C4-2B (cell line): ENCODE measurements at regions not wholly inside any gene's neighbourhood (a gene's known extent, or its start where the extent isn't known, plus 50 kb on each side); places are given as distances from the start of the nearest gene placed in this dataset.

Source experiments
- H3K27ac ChIP-seq: fragments of 450-650 bp; 2 replicates; pipeline ENCODE4 v1.5.1; 2017
- CTCF ChIP-seq: fragments of 450-650 bp; conservative IDR thresholded peaks from 2 replicates; pipeline ENCODE4 v1.5.1; 2017; ENCODE audit warnings: mild to moderate bottlenecking
- ZFX ChIP-seq: fragments of 450-650 bp; IDR thresholded peaks from 2 replicates; pipeline ENCODE4 v1.6.1; 2017

- H3K27ac ChIP-seq, result no peak overlapping the region
- TF ChIP-seq CTCF, result no peak
- TF ChIP-seq ZFX, result no peak
These were observed 937.1 kb downstream of the TSN start for GRCh38 chr2:122692400-122693083.

GRCh38 chr2:122697415-122697814 is 942.0 kb downstream of the TSN start:
- TF ChIP-seq CTCF, result no peak
- TF ChIP-seq ZFX, result no peak
- no peak overlapping the region for H3K27ac ChIP-seq

- H3K27ac ChIP-seq, result no peak overlapping the region
- TF ChIP-seq CTCF (no peak), ZFX (no peak)
These were observed 948.2 kb downstream of the TSN start for GRCh38 chr2:122703676-122704075.

GRCh38 chr2:122704109-122704563 is 948.7 kb downstream of the TSN start:
- H3K27ac ChIP-seq, result no peak overlapping the region
- TF ChIP-seq CTCF, result no peak
- TF ChIP-seq ZFX, result no peak

GRCh38 chr2:122705746-122706145 is 950.3 kb downstream of the TSN start:
- H3K27ac ChIP-seq, result no peak overlapping the region
- TF ChIP-seq CTCF (no peak), ZFX (no peak)

- no peak for TF ChIP-seq ZFX
- TF ChIP-seq CTCF, result no peak
- no peak overlapping the region for H3K27ac ChIP-seq
These were observed 951.3 kb downstream of the TSN start for GRCh38 chr2:122706757-122707223.

GRCh38 chr2:122707224-122707824 is 951.9 kb downstream of the TSN start:
- no peak overlapping the region for H3K27ac ChIP-seq

More at GRCh38 chr2:122707224-122707824, 951.9 kb downstream of the TSN start:
- TF ChIP-seq ZFX (no peak), CTCF (no peak)
